Panc1 (cell line): ENCODE measurements at regions not wholly inside any gene's neighbourhood (a gene's known extent, or its start where the extent isn't known, plus 50 kb on each side); places are given as distances from the start of the nearest gene placed in this dataset.
"Not testable (repeated sequence)": the region's sequence is repeated elsewhere in the genome, so short reads cannot be mapped to it uniquely, and the experiment has no call there.

Experiments
- POLR2AphosphoS5 ChIP-seq: IDR thresholded peaks from 2 replicates; pipeline ENCODE4 v1.6.1; 2012; ENCODE audit warnings: mild to moderate bottlenecking, low read depth, low read length, moderate library complexity
- SIN3A ChIP-seq: IDR thresholded peaks from 2 replicates; pipeline ENCODE4 v1.6.1; 2012; ENCODE audit warnings: low read depth, mild to moderate bottlenecking, low read length, moderate library complexity, borderline replicate concordance; ENCODE audit not compliant: insufficient read depth
- TCF7L2 ChIP-seq: IDR thresholded peaks from 2 replicates; pipeline ENCODE4 v1.6.1; 2011; ENCODE audit warnings: mild to moderate bottlenecking, low read depth, low read length, inconsistent platforms
- TF ChIP-seq, protein P1 (sequence below), 2 experiments: IDR thresholded peaks; 2 replicates each; pipeline ENCODE4 v1.6.1; 2011 to 2012; ENCODE audit warnings: low read depth in 2 of 2, control low read depth in 1 of 2, low read length in 1 of 2, mild to moderate bottlenecking in 1 of 2, moderate library complexity in 1 of 2; ENCODE audit not compliant: insufficient read depth in 1 of 2
- TF ChIP-seq, protein P2 (sequence below): fragments of 450-650 bp; IDR thresholded peaks from 2 replicates; pipeline ENCODE4 v1.5.1; 2017; ENCODE audit warnings: mild to moderate bottlenecking

DNA sequence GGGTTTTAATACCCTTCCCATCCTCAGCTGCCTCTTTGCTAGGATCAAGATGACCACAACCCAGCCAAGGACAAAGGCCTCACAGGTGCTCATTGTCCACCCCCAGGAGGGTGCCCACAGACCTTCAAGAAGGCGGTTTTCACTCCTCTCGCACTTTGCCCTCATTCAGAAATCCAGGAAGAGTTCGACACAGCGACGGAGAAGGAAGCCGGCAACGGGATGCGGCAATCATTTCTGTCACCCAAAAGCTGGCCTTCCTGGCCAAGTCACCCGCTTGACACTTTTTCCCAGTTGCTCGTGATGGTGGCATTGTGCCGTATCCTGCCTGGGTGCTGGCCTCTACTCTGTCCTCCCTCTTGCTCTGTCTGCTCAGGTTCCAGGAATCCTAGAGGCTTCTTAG lies 293.0 kb upstream of the ZNF337 start:
- TF ChIP-seq, protein P1, sequence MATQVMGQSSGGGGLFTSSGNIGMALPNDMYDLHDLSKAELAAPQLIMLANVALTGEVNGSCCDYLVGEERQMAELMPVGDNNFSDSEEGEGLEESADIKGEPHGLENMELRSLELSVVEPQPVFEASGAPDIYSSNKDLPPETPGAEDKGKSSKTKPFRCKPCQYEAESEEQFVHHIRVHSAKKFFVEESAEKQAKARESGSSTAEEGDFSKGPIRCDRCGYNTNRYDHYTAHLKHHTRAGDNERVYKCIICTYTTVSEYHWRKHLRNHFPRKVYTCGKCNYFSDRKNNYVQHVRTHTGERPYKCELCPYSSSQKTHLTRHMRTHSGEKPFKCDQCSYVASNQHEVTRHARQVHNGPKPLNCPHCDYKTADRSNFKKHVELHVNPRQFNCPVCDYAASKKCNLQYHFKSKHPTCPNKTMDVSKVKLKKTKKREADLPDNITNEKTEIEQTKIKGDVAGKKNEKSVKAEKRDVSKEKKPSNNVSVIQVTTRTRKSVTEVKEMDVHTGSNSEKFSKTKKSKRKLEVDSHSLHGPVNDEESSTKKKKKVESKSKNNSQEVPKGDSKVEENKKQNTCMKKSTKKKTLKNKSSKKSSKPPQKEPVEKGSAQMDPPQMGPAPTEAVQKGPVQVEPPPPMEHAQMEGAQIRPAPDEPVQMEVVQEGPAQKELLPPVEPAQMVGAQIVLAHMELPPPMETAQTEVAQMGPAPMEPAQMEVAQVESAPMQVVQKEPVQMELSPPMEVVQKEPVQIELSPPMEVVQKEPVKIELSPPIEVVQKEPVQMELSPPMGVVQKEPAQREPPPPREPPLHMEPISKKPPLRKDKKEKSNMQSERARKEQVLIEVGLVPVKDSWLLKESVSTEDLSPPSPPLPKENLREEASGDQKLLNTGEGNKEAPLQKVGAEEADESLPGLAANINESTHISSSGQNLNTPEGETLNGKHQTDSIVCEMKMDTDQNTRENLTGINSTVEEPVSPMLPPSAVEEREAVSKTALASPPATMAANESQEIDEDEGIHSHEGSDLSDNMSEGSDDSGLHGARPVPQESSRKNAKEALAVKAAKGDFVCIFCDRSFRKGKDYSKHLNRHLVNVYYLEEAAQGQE (IDR thresholded peaks at IDR 0.05; ENCODE audit: insufficient read depth in 1 of 2, low read depth in 2 of 2, low read length in 1 of 2) = not testable (repeated sequence)
- TF ChIP-seq, protein P2, sequence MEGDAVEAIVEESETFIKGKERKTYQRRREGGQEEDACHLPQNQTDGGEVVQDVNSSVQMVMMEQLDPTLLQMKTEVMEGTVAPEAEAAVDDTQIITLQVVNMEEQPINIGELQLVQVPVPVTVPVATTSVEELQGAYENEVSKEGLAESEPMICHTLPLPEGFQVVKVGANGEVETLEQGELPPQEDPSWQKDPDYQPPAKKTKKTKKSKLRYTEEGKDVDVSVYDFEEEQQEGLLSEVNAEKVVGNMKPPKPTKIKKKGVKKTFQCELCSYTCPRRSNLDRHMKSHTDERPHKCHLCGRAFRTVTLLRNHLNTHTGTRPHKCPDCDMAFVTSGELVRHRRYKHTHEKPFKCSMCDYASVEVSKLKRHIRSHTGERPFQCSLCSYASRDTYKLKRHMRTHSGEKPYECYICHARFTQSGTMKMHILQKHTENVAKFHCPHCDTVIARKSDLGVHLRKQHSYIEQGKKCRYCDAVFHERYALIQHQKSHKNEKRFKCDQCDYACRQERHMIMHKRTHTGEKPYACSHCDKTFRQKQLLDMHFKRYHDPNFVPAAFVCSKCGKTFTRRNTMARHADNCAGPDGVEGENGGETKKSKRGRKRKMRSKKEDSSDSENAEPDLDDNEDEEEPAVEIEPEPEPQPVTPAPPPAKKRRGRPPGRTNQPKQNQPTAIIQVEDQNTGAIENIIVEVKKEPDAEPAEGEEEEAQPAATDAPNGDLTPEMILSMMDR = not testable (repeated sequence)
- TF ChIP-seq POLR2AphosphoS5, SIN3A, TCF7L2: not testable (repeated sequence)
